ENCODE measurements at regions not wholly inside any gene's neighbourhood (a gene's known extent, or its start where the extent isn't known, plus 50 kb on each side); places are given as distances from the start of the nearest gene placed in this dataset.

- ChIA-PET RAD21 (ENCODE audit: unreplicated experiment) (no interaction called here), CTCF (no interaction called here), SMC1A (ENCODE audit: uncharacterized antibody, unreplicated experiment) (no interaction called here), POLR2A (no interaction called here)
- Histone ChIP-seq H3K4me3 (no peak overlapping the region), H3K27me3 (replicated peaks in 1 of 2; ENCODE audit: control insufficient read depth in 2 of 2, insufficient read depth in 2 of 2, low read length in 1 of 2) (no peaks in the 10 kb centered on the region), H3K9ac (ENCODE audit: control insufficient read depth, insufficient read depth, low read length) (no peak overlapping the region), H3K9me3 (replicated peaks; ENCODE audit: control insufficient read depth, insufficient read depth, low read length) (no peaks in the 10 kb centered on the region; the same call in 2 of the 3 replicates), H2AFZ (ENCODE audit: control insufficient read depth, low read depth, low read length) (no peak overlapping the region), H3K79me2 (ENCODE audit: control insufficient read depth, insufficient read depth, low read length) (no peaks in the 10 kb centered on the region), H4K20me1 (ENCODE audit: control insufficient read depth, insufficient read depth) (no peaks in the 10 kb centered on the region), H3K36me3 (ENCODE audit: control insufficient read depth in 2 of 2, insufficient read depth in 2 of 2, low read length in 1 of 2) (no peaks in the 10 kb centered on the region), H3K4me2 (ENCODE audit: control insufficient read depth, insufficient read depth) (no peak overlapping the region), H3K27ac (ENCODE audit: control insufficient read depth, insufficient read depth) (no peak overlapping the region), H3K4me1 (ENCODE audit: control insufficient read depth, insufficient read depth, low read length) (no peaks in the 10 kb centered on the region)
- ATAC-seq: no peak
- TF ChIP-seq SMAD5 (IDR thresholded peaks at IDR 0.05; ENCODE audit: low read depth) (no peak), BRCA1 (IDR thresholded peaks at IDR 0.05; ENCODE audit: low read depth, low read length) (no peak), HCFC1 (IDR thresholded peaks at IDR 0.05; ENCODE audit: low read length) (no peak), DPF2 (IDR thresholded peaks at IDR 0.05) (no peak), NBN (IDR thresholded peaks at IDR 0.05) (no peak), EED (IDR thresholded peaks at IDR 0.05; ENCODE audit: low read depth) (no peak), IKZF2 (IDR thresholded peaks at IDR 0.05) (no peak), SRF (IDR thresholded peaks at IDR 0.05; ENCODE audit: low read depth in 2 of 2, low read length in 2 of 2) (no peak), ZNF592 (IDR thresholded peaks at IDR 0.05) (no peak), PKNOX1 (IDR thresholded peaks at IDR 0.05) (no peak), RELB (IDR thresholded peaks at IDR 0.05; ENCODE audit: low read depth) (no peak)
- 2% methylated on average over 4 of the region's 4 CpGs for WGBS (ENCODE audit: insufficient coverage, insufficient replicate concordance, low lambda C conversion rate, missing lambda C conversion rate)
- in situ Hi-C loops (cut with MboI) (no loop called here), intact Hi-C loops (cut with micrococcal nuclease; ENCODE audit: unreplicated experiment) (no loop called here)
- no TSS peak for BruUV-seq (replicated peaks)
- FAIRE-seq: no peak
- no peak for DNase-seq (ENCODE audit: low read depth, low spot score)
These were observed 245.8 kb downstream of the CSNK2A3 start for GRCh38 chr11:11107076-11107723.
